Smooth muscle cell (in vitro differentiated cells): ENCODE measurements at regions not wholly inside any gene's neighbourhood (a gene's known extent, or its start where the extent isn't known, plus 50 kb on each side); places are given as distances from the start of the nearest gene placed in this dataset.
"Not testable (repeated sequence)": the region's sequence is repeated elsewhere in the genome, so short reads cannot be mapped to it uniquely, and the experiment has no call there.

Source experiments
- DNase-seq: peaks from one replicate; lab custom pipeline; 2025; ENCODE audit not compliant: unreplicated experiment; lab: John Stamatoyannopoulos, UW
- H2AFZ ChIP-seq: fragments of 200-600 bp; sonication (generic); 2 replicates; pipeline ENCODE4 v1.6.0; 2016; ENCODE audit warnings: antibody characterized with exemption, low read depth, mild to moderate bottlenecking
- H3F3A ChIP-seq: fragments of 200-600 bp; sonication (generic); 2 replicates; pipeline ENCODE4 v1.6.0; 2017; ENCODE audit warnings: antibody characterized with exemption, low read depth
- H3K27ac ChIP-seq: fragments of 200-600 bp; sonication (generic); 2 replicates; pipeline ENCODE4 v1.5.1; 2016; ENCODE audit warnings: low read depth, mild to moderate bottlenecking
- H3K27me3 ChIP-seq: fragments of 200-600 bp; sonication (generic); 2 replicates; pipeline ENCODE4 v1.6.1; 2016; ENCODE audit warnings: low read depth, mild to moderate bottlenecking
- H3K36me3 ChIP-seq: fragments of 200-600 bp; sonication (generic); 2 replicates; pipeline ENCODE4 v1.5.1; 2016; ENCODE audit warnings: low read depth
- H3K4me1 ChIP-seq: fragments of 200-600 bp; sonication (generic); 2 replicates; pipeline ENCODE4 v1.5.1; 2016; ENCODE audit warnings: low read depth
- H3K4me2 ChIP-seq: fragments of 200-600 bp; sonication (generic); 2 replicates; pipeline ENCODE4 v1.6.0; 2016; ENCODE audit warnings: mild to moderate bottlenecking
- H3K4me3 ChIP-seq: fragments of 200-600 bp; sonication (generic); 2 replicates; pipeline ENCODE4 v1.5.1; 2016; ENCODE audit warnings: mild to moderate bottlenecking
- H3K79me2 ChIP-seq: fragments of 200-600 bp; sonication (generic); 2 replicates; pipeline ENCODE4 v1.6.0; 2016; ENCODE audit warnings: low read depth, mild to moderate bottlenecking
- H3K9ac ChIP-seq: fragments of 200-600 bp; sonication (generic); 2 replicates; pipeline ENCODE4 v1.6.0; 2016; ENCODE audit warnings: low read depth
- H3K9me3 ChIP-seq: fragments of 200-600 bp; sonication (generic); replicated peaks from 2 replicates; pipeline ENCODE4 v1.5.1; 2016; ENCODE audit warnings: low read depth
- H4K20me1 ChIP-seq: fragments of 200-600 bp; sonication (generic); 2 replicates; pipeline ENCODE4 v1.6.0; 2016; ENCODE audit warnings: low read depth
- CTCF ChIP-seq: fragments of 200-600 bp; sonication (generic); IDR thresholded peaks from 2 replicates; pipeline ENCODE4 v1.5.1; 2017; ENCODE audit warnings: borderline replicate concordance, mild to moderate bottlenecking, antibody characterized with exemption; ENCODE audit not compliant: insufficient read depth, poor library complexity, severe bottlenecking
- WGBS: methylation state at CpG from one replicate; pipeline ENCODE4 v1.1.7; 2016; ENCODE audit warnings: low lambda C conversion rate; 5-methylcytosine and 5-hydroxymethylcytosine counted together

- Histone ChIP-seq H4K20me1 (no peaks in the 10 kb centered on the region), H3K9me3 (no peaks in the 10 kb centered on the region), H3K4me3 (no peak overlapping the region), H3K27ac (no peak overlapping the region), H3K4me1 (no peaks in the 10 kb centered on the region), H3K9ac (no peak overlapping the region), H2AFZ (no peak overlapping the region), H3F3A (no peaks in the 10 kb centered on the region), H3K79me2 (no peaks in the 10 kb centered on the region), H3K36me3 (no peaks in the 10 kb centered on the region), H3K4me2 (no peak overlapping the region), H3K27me3 (no peaks in the 10 kb centered on the region)
- DNase-seq, result no peak
- TF ChIP-seq CTCF, result no peak
These were observed 834.5 kb downstream of the ZPLD1 start for GRCh38 chr3:103269287-103269686.

DNA sequence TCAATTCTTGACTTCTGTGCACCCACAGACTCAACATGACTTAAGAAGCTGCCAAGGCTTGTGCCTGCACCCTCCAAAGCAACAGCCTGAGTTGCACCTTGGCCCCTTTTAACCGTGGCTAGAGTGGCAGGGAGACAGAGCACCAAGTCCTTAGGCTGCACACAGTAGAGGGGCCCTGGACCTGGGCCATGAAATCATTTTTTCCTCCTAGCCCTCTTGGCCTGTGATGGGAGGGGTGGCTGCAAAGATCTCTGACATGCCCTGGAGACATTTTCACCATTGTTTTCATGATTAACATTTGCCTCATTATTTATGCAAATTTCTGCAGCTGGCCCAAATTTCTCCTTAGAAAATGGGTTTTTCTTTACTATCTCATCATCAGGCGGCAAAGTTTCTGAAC, 836.8 kb downstream of the ZPLD1 start:
- 72% methylated on average over 2 of the region's 2 CpGs for WGBS
- no peaks in the 10 kb centered on the region for H3K27me3 ChIP-seq
- DNase-seq, result no peak
- H3K4me1 ChIP-seq, result no peaks in the 10 kb centered on the region
- H3K27ac ChIP-seq, result no peak overlapping the region
- H3F3A ChIP-seq, result no peaks in the 10 kb centered on the region
- H3K4me2 ChIP-seq, result no peak overlapping the region
- no peaks in the 10 kb centered on the region for H4K20me1 ChIP-seq
- no peak overlapping the region for H3K9ac ChIP-seq
- TF ChIP-seq CTCF, result no peak
- H2AFZ ChIP-seq, result no peak overlapping the region
- H3K36me3 ChIP-seq, result no peaks in the 10 kb centered on the region
- no peak overlapping the region for H3K4me3 ChIP-seq
- no peaks in the 10 kb centered on the region for H3K9me3 ChIP-seq
- H3K79me2 ChIP-seq, result no peaks in the 10 kb centered on the region

DNA sequence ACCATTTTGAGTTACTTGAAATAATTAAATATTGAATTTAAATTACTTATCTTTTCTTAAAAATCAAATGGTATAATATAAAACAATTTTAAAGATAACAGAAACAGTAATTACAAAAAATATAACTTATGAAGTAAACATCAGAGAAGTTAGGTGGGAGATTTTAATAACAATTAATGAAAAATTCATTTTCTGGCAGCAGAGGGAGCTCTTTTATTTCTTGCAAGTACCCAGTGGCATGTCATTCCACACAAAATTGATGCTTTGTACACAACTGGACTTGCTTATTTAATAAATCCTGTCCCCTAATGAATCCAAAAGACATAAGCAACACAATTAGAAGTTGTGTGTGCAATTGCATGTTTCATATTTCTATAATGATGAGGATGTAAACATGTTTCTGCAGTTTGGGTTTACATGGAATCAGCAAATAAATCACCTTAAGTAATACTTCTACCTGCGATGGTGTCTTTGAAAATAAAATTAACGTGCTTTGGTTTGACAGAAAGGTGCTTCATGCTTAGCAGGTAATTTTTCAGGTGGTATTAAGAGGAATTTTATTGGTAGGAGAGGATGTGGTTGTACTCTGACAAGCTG, 861.3 kb downstream of the ZPLD1 start:
- no peaks in the 10 kb centered on the region for H3K9me3 ChIP-seq
- H3K4me1 ChIP-seq, result no peaks in the 10 kb centered on the region
- TF ChIP-seq CTCF, result peak; percentile 44
- H3K4me2 ChIP-seq, result no peak overlapping the region
- no peaks in the 10 kb centered on the region for H3K36me3 ChIP-seq
- no peaks in the 10 kb centered on the region for H3K79me2 ChIP-seq
- H4K20me1 ChIP-seq, result no peaks in the 10 kb centered on the region
- no peak overlapping the region for H3K27ac ChIP-seq
- no peak for DNase-seq
- no peak overlapping the region for H3K9ac ChIP-seq
- no peak overlapping the region for H2AFZ ChIP-seq
- no peaks in the 10 kb centered on the region for H3K27me3 ChIP-seq
- no peak overlapping the region for H3K4me3 ChIP-seq
- H3F3A ChIP-seq, result no peaks in the 10 kb centered on the region
- WGBS, result 70% methylated on average over 2 of the region's 2 CpGs

- H3K27me3 ChIP-seq, H3K27ac ChIP-seq, H3K9ac ChIP-seq, H4K20me1 ChIP-seq, H3F3A ChIP-seq, H3K4me3 ChIP-seq, H3K79me2 ChIP-seq, H2AFZ ChIP-seq, H3K4me2 ChIP-seq, H3K4me1 ChIP-seq, H3K36me3 ChIP-seq, DNase-seq, H3K9me3 ChIP-seq: not testable (repeated sequence)
- WGBS, result 93% methylated on average over 11 of the region's 11 CpGs
These were observed 862.7 kb downstream of the ZPLD1 start for GRCh38 chr3:103297502-103297901.
